Aorta (tissue), 5 donors: ENCODE measurements at regions not wholly inside any gene's neighbourhood (a gene's known extent, or its start where the extent isn't known, plus 50 kb on each side); places are given as distances from the start of the nearest gene placed in this dataset.

Source experiments
- ATAC-seq: fragments of 200-7000 bp; cut with Tn5 transposase; one replicate; pipeline ENCODE4 v1.9.1; 2022; ENCODE audit warnings: moderate library complexity; ENCODE audit not compliant: low FRiP score
- DNase-seq, 2 donors: peaks; one replicate each; pipeline ENCODE4 v3.0.0-alpha.2; 2020
- H3K27ac ChIP-seq, 2 donors: one replicate each; pipeline ENCODE4 v1.5.1; 2013; ENCODE audit warnings: low read length in 2 of 2, mild to moderate bottlenecking in 2 of 2, moderate library complexity in 2 of 2, control low read depth in 1 of 2, inconsistent platforms in 1 of 2, low read depth in 1 of 2
- H3K27me3 ChIP-seq, 2 donors: one replicate each; pipeline ENCODE4 v1.6.1; 2013; ENCODE audit warnings: control low read depth in 1 of 2, low read length in 1 of 2, mild to moderate bottlenecking in 1 of 2, moderate library complexity in 1 of 2; ENCODE audit not compliant: insufficient read depth in 2 of 2, control insufficient read depth in 1 of 2
- H3K36me3 ChIP-seq, 2 donors: one replicate each; pipeline ENCODE4 v1.6.1; 2013; ENCODE audit warnings: control low read depth in 1 of 2, low read length in 1 of 2, mild to moderate bottlenecking in 1 of 2; ENCODE audit not compliant: insufficient read depth in 2 of 2, control insufficient read depth in 1 of 2
- H3K4me1 ChIP-seq, 2 donors: one replicate each; pipeline ENCODE4 v1.6.1; 2013; ENCODE audit warnings: low read length in 2 of 2, control low read depth in 1 of 2, mild to moderate bottlenecking in 1 of 2, moderate library complexity in 1 of 2; ENCODE audit not compliant: insufficient read depth in 2 of 2, control insufficient read depth in 1 of 2
- H3K4me3 ChIP-seq, 2 donors: one replicate each; pipeline ENCODE4 v1.5.1; 2013; ENCODE audit warnings: low read length in 2 of 2, control low read depth in 1 of 2, mild to moderate bottlenecking in 1 of 2
- H3K9me3 ChIP-seq: one replicate; pipeline ENCODE4 v1.6.1; 2013; ENCODE audit warnings: mild to moderate bottlenecking, low read length; ENCODE audit not compliant: control insufficient read depth
- WGBS, 2 donors: extraction: QIAGEN DNeasy Blood & Tissue Kit; methylation state at CpG; one replicate each; pipeline ENCODE4 v1.1.7; 2013; 5-methylcytosine and 5-hydroxymethylcytosine counted together
- intact Hi-C, 2 donors: fragments of 100-400 bp; cut with DNase I; formaldehyde crosslinking; loops; one replicate each; pipeline versions ENCODE4 v1.14.2 to v1.15.0; 2022
- donor health status: healthy with polysubstance abuse.
- donor health status: Bipolar disorder and iron deficiency.
- donor health status: DM: no; HTN: no; CAD: no.
- donor health status: DM: no; HTN: no; CAD: no.
- donor health status: DM: yes; HTN: yes; CAD: no.

GRCh38 chr6:93574299-93574698, 154.9 kb upstream of the EPHA7 start:
- Histone ChIP-seq H3K27ac (no peak overlapping the region), H3K9me3 (no peaks in the 10 kb centered on the region), H3K4me1 (no peaks in the 10 kb centered on the region), H3K36me3 (no peaks in the 10 kb centered on the region), H3K4me3 (no peak overlapping the region), H3K27me3 (no peaks in the 10 kb centered on the region)
- no peak for DNase-seq
- WGBS, 2 donors = 88% methylated on average over 2 of the region's 2 CpGs
- ATAC-seq = no peak
- intact Hi-C loops = no loop called here

GRCh38 chr6:93571346-93571745, 152.0 kb upstream of the EPHA7 start:
- Histone ChIP-seq H3K4me1 (no peaks in the 10 kb centered on the region), H3K4me3 (no peak overlapping the region), H3K36me3 (no peaks in the 10 kb centered on the region), H3K27ac (no peak overlapping the region), H3K27me3 (no peaks in the 10 kb centered on the region), H3K9me3 (no peaks in the 10 kb centered on the region)
- 75 to 88% methylated on average over 1 of the region's 1 CpG for WGBS, 2 donors
- ATAC-seq = no peak
- intact Hi-C loops = no loop called here
- no peak for DNase-seq

- DNase-seq (no peak), ATAC-seq (no peak)
- no peaks in the 10 kb centered on the region for H3K27me3 ChIP-seq
- H3K36me3 ChIP-seq = no peaks in the 10 kb centered on the region
- no peak overlapping the region for H3K4me3 ChIP-seq
- H3K27ac ChIP-seq = no peak overlapping the region
- intact Hi-C loops = no loop called here
- WGBS, 2 donors = 28 to 37% methylated on average over 1 of the region's 1 CpG
- no peaks in the 10 kb centered on the region for H3K4me1 ChIP-seq
- H3K9me3 ChIP-seq = no peaks in the 10 kb centered on the region
These were observed 148.8 kb upstream of the EPHA7 start for GRCh38 chr6:93568169-93568568.

GRCh38 chr6:93567164-93567563, 147.8 kb upstream of the EPHA7 start:
- Histone ChIP-seq H3K9me3 (no peaks in the 10 kb centered on the region), H3K27ac (no peak overlapping the region), H3K27me3 (no peaks in the 10 kb centered on the region), H3K36me3 (no peaks in the 10 kb centered on the region), H3K4me1 (no peaks in the 10 kb centered on the region), H3K4me3 (no peak overlapping the region)
- DNase-seq (no peak), ATAC-seq (no peak)
- intact Hi-C loops = no loop called here
- WGBS, 2 donors = 78% methylated on average over 5 of the region's 5 CpGs

DNA sequence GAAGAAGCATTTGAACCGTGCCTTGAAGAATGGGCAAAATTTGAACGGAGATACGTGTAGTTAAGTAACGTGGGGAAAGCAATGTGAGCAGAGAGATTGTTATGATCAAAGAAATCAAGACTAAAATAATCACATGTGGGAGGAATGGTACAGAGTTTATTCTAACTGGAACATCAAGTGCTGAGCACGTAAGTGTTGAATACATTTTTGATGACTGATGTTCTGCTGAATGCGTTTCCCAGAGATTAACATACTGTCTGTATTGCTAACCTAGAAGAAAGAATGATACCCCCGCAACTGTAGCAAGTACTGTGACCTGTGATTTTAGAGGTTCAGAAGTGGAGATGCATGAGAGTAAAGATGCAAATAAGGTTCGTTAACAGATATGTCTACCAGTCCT, 146.9 kb upstream of the EPHA7 start:
- H3K36me3 ChIP-seq = no peaks in the 10 kb centered on the region
- ATAC-seq (no peak), DNase-seq (no peak)
- no peak overlapping the region for H3K27ac ChIP-seq
- H3K4me1 ChIP-seq = no peaks in the 10 kb centered on the region
- intact Hi-C loops = no loop called here
- no peaks in the 10 kb centered on the region for H3K9me3 ChIP-seq
- no peaks in the 10 kb centered on the region for H3K27me3 ChIP-seq
- 89 to 90% methylated on average over 8 of the region's 8 CpGs for WGBS, 2 donors
- H3K4me3 ChIP-seq = no peak overlapping the region

DNA sequence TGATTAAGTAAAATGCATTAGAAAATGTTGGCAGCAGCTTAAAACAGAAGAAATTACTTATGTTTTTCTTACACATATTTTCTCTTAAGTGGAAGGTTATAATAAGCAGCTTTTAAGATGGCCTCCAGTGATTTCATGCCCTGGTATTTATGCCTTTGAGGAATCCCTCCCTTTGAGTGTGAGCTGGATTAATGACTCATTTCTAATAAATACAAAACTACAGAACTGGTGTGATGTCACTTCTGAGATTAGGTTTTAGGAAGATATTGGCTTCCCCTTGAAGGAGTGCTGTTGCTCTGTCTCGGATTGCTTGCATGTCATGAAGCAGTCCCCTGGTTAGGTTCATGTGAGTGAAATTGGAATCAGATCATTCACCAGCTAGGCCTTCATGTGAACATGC, 143.2 kb upstream of the EPHA7 start:
- Histone ChIP-seq H3K4me3 (no peak overlapping the region), H3K27ac (no peak overlapping the region), H3K9me3 (no peaks in the 10 kb centered on the region), H3K36me3 (no peaks in the 10 kb centered on the region), H3K27me3 (no peaks in the 10 kb centered on the region), H3K4me1 (no peaks in the 10 kb centered on the region)
- 23 to 40% methylated on average over 1 of the region's 1 CpG for WGBS, 2 donors
- intact Hi-C loops = no loop called here
- ATAC-seq (no peak), DNase-seq (no peak)

DNA sequence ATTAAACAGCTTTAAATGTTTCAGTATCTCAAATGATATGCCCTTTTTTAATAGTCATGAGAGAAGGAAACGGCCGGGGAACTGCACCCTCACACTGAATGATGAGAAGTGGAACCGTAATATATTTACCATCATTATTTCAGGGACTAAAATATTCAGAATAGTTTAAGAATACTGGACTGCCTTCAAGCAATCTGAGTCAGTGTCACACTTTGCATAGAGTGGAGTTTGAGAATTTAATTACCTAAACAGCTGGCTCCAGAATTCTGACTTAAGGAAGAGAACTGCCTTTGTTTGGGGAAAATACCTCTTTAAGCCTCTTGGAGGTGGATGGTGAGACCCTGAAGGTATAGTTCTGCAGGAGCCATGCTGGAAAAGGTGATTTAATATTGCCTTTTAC, 135.9 kb upstream of the EPHA7 start:
- ATAC-seq = no peak

GRCh38 chr6:93554018-93554417, 134.7 kb upstream of the EPHA7 start:
- intact Hi-C loops = no loop called here
- WGBS, 2 donors = 82 to 87% methylated on average over 2 of the region's 2 CpGs
- no peaks in the 10 kb centered on the region for H3K4me1 ChIP-seq
- ATAC-seq = no peak
- no peak for DNase-seq
- H3K9me3 ChIP-seq = no peaks in the 10 kb centered on the region
- H3K27ac ChIP-seq = no peak overlapping the region
- no peak overlapping the region for H3K4me3 ChIP-seq
- H3K36me3 ChIP-seq = no peaks in the 10 kb centered on the region
- no peaks in the 10 kb centered on the region for H3K27me3 ChIP-seq

More for the DNA sequence above, 135.9 kb upstream of the EPHA7 start:
- H3K4me1 ChIP-seq = no peaks in the 10 kb centered on the region
- no peaks in the 10 kb centered on the region for H3K27me3 ChIP-seq
- no peak overlapping the region for H3K27ac ChIP-seq
- H3K36me3 ChIP-seq = no peaks in the 10 kb centered on the region
- DNase-seq = no peak
- no peaks in the 10 kb centered on the region for H3K9me3 ChIP-seq
- no peak overlapping the region for H3K4me3 ChIP-seq
- intact Hi-C loops = no loop called here
- 81 to 89% methylated on average over 3 of the region's 3 CpGs for WGBS, 2 donors

DNA sequence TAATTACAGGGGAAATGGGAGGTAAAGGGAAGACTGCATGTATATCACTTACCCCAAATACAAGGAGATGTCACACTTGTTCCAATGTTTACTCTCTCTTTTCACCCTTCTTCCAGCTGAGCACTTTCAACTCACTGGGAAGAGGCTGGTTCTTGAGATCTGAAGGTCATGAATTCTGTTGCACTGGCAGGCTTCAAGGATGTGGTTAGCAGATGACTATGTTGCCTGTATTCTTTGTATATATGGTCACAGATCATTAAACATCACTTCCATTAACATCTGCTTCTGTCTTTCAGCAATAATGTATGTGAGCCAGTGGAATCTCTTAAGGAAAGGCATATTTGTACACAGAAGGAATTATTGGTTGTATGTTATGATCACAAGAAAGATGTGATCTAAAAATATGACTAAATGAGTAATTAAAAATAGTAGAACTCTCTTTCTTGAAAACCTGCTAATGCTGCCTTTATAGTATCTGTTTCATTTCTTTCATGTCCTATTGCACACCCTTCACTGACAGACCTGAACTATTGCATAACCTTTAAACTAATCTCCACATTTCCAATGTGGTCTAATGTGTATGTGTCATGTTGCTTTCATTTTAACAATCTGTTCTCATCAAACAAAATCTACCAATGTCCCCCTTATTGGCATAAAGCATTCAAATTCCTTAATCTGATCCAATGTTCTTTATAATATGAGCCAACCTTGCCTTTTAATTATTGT, 131.4 kb upstream of the EPHA7 start:
- Histone ChIP-seq H3K4me3 (no peak overlapping the region), H3K27ac (no peak overlapping the region), H3K9me3 (no peaks in the 10 kb centered on the region), H3K27me3 (no peaks in the 10 kb centered on the region), H3K4me1 (no peaks in the 10 kb centered on the region), H3K36me3 (no peaks in the 10 kb centered on the region)
- intact Hi-C loops = no loop called here
- DNase-seq (no peak), ATAC-seq (no peak)
